ENCODE measurements at regions not wholly inside any gene's neighbourhood (a gene's known extent, or its start where the extent isn't known, plus 50 kb on each side); places are given as distances from the start of the nearest gene placed in this dataset.

- Histone ChIP-seq H3K36me3 (no peaks in the 10 kb centered on the region), H3K9me3 (no peaks in the 10 kb centered on the region), H3K4me3 (no peak overlapping the region), H3K27ac (no peak overlapping the region), H3K27me3 (replicated peaks; ENCODE audit: insufficient read depth) (no peaks in the 10 kb centered on the region), H3K4me1 (replicated peaks) (no peaks in the 10 kb centered on the region)
- no peak for TF ChIP-seq POLR2A (IDR thresholded peaks at IDR 0.05)
- no peak for TF ChIP-seq POLR2AphosphoS5 (IDR thresholded peaks at IDR 0.05)
- intact Hi-C loops (cut with DNase I), result no loop called here
- no peak for DNase-seq (ENCODE audit: low spot score)
- 76% methylated on average over 4 of the region's 4 CpGs for WGBS
Measured at GRCh38 chr2:167820488-167820887, 426.9 kb downstream of the STK39 start.

- DNase-seq (ENCODE audit: low spot score), result no peak
- Histone ChIP-seq H3K4me3 (no peak overlapping the region), H3K27ac (no peak overlapping the region), H3K9me3 (no peaks in the 10 kb centered on the region), H3K27me3 (replicated peaks; ENCODE audit: insufficient read depth) (no peaks in the 10 kb centered on the region), H3K4me1 (replicated peaks) (no peaks in the 10 kb centered on the region), H3K36me3 (no peaks in the 10 kb centered on the region)
- TF ChIP-seq CTCF (IDR thresholded peaks at IDR 0.05) (no peak), POLR2AphosphoS5 (IDR thresholded peaks at IDR 0.05) (no peak), POLR2A (IDR thresholded peaks at IDR 0.05) (no peak)
- 95% methylated on average over 11 of the region's 11 CpGs for WGBS
- intact Hi-C loops (cut with DNase I), result no loop called here
Measured at GRCh38 chr2:167818521-167818920, 428.9 kb downstream of the STK39 start.

GRCh38 chr2:167817908-167818307, 429.5 kb downstream of the STK39 start:
- intact Hi-C loops (cut with DNase I), result no loop called here
- H3K4me1 ChIP-seq (replicated peaks), result no peaks in the 10 kb centered on the region
- H3K9me3 ChIP-seq, result no peaks in the 10 kb centered on the region
- no peak overlapping the region for H3K27ac ChIP-seq
- no peak overlapping the region for H3K4me3 ChIP-seq
- DNase-seq (ENCODE audit: low spot score), result no peak
- no peaks in the 10 kb centered on the region for H3K27me3 ChIP-seq (replicated peaks; ENCODE audit: insufficient read depth)
- TF ChIP-seq CTCF (IDR thresholded peaks at IDR 0.05) (no peak), POLR2A (IDR thresholded peaks at IDR 0.05) (no peak), POLR2AphosphoS5 (IDR thresholded peaks at IDR 0.05) (no peak)
- whole genome bisulfite sequencing, result 97% methylated on average over 4 of the region's 4 CpGs
- no peaks in the 10 kb centered on the region for H3K36me3 ChIP-seq

GRCh38 chr2:167817422-167817821, 430.0 kb downstream of the STK39 start:
- Histone ChIP-seq H3K9me3 (no peaks in the 10 kb centered on the region), H3K4me1 (replicated peaks) (no peaks in the 10 kb centered on the region), H3K4me3 (no peak overlapping the region), H3K36me3 (no peaks in the 10 kb centered on the region), H3K27me3 (replicated peaks; ENCODE audit: insufficient read depth) (no peaks in the 10 kb centered on the region), H3K27ac (no peak overlapping the region)
- no peak for TF ChIP-seq CTCF (IDR thresholded peaks at IDR 0.05)
- no peak for TF ChIP-seq POLR2A (IDR thresholded peaks at IDR 0.05)
- TF ChIP-seq POLR2AphosphoS5 (IDR thresholded peaks at IDR 0.05), result no peak
- intact Hi-C loops (cut with DNase I), result no loop called here
- 90% methylated on average over 1 of the region's 1 CpG for WGBS
- no peak for DNase-seq (ENCODE audit: low spot score)

- H3K27me3 ChIP-seq (replicated peaks; ENCODE audit: insufficient read depth), result no peaks in the 10 kb centered on the region
- H3K4me3 ChIP-seq, result no peak overlapping the region
- no peaks in the 10 kb centered on the region for H3K9me3 ChIP-seq
- DNase-seq (ENCODE audit: low spot score), result no peak
- TF ChIP-seq POLR2A (IDR thresholded peaks at IDR 0.05), result no peak
- TF ChIP-seq POLR2AphosphoS5 (IDR thresholded peaks at IDR 0.05), result no peak
- TF ChIP-seq CTCF (IDR thresholded peaks at IDR 0.05), result no peak
- no peaks in the 10 kb centered on the region for H3K36me3 ChIP-seq
- H3K4me1 ChIP-seq (replicated peaks), result no peaks in the 10 kb centered on the region
- no peak overlapping the region for H3K27ac ChIP-seq
- 57% methylated on average over 1 of the region's 1 CpG for WGBS
- intact Hi-C loops (cut with DNase I), result no loop called here
Measured at GRCh38 chr2:167816874-167817290, 430.5 kb downstream of the STK39 start.
